Liver (tissue), 8 donors: ENCODE measurements at regions not wholly inside any gene's neighbourhood (a gene's known extent, or its start where the extent isn't known, plus 50 kb on each side); places are given as distances from the start of the nearest gene placed in this dataset.

ENCODE experiments used
- DNase-seq: peaks from one replicate; pipeline ENCODE4 v3.0.0-alpha.2; 2017; ENCODE audit warnings: low spot score
- H3K27ac ChIP-seq, 2 donors: one replicate each; pipeline ENCODE4 v1.7.0; 2013; ENCODE audit warnings: inconsistent platforms in 2 of 2, low read length in 2 of 2, control low read depth in 1 of 2, low read depth in 1 of 2, mild to moderate bottlenecking in 1 of 2
- H3K27me3 ChIP-seq, 4 donors: one replicate each; pipeline versions ENCODE4 v1.6.1 to v1.7.0; 2013; ENCODE audit warnings: low read length in 3 of 4, inconsistent platforms in 1 of 4, mild to moderate bottlenecking in 1 of 4, moderate library complexity in 1 of 4; ENCODE audit not compliant: control insufficient read depth in 4 of 4, insufficient read depth in 4 of 4
- H3K36me3 ChIP-seq, 4 donors: one replicate each; pipeline versions ENCODE4 v1.6.1 to v1.7.0; 2013; ENCODE audit warnings: low read length in 3 of 4, mild to moderate bottlenecking in 3 of 4, low read depth in 1 of 4, moderate library complexity in 1 of 4; ENCODE audit not compliant: control insufficient read depth in 4 of 4, insufficient read depth in 3 of 4
- H3K4me1 ChIP-seq, 4 donors: one replicate each; pipeline versions ENCODE4 v1.6.1 to v1.7.0; 2013; ENCODE audit warnings: low read length in 3 of 4, mild to moderate bottlenecking in 3 of 4, moderate library complexity in 1 of 4; ENCODE audit not compliant: control insufficient read depth in 4 of 4, insufficient read depth in 4 of 4
- H3K4me3 ChIP-seq, 3 donors: one replicate each; pipeline versions ENCODE4 v1.6.1 to v1.7.0; 2013; ENCODE audit warnings: low read length in 3 of 3, control low read depth in 1 of 3, low read depth in 1 of 3, mild to moderate bottlenecking in 1 of 3
- H3K9ac ChIP-seq, 2 donors: one replicate each; pipeline ENCODE4 v1.7.0; 2013; ENCODE audit warnings: low read length in 2 of 2, mild to moderate bottlenecking in 2 of 2, moderate library complexity in 2 of 2, control low read depth in 1 of 2, low read depth in 1 of 2
- H3K9me3 ChIP-seq, 4 donors: one replicate each; pipeline versions ENCODE4 v1.6.1 to v1.7.0; 2013; ENCODE audit warnings: low read length in 3 of 4; ENCODE audit not compliant: control insufficient read depth in 4 of 4
- CTCF ChIP-seq: fragments of 150-350 bp; IDR thresholded peaks from 2 replicates; pipeline ENCODE4 v1.5.1; 2017; ENCODE audit warnings: improper control_type of control experiment, low read depth, low read length; ENCODE audit not compliant: missing input control
- FOXA1 ChIP-seq: IDR thresholded peaks from 2 replicates; pipeline ENCODE4 v1.6.1; 2016; ENCODE audit warnings: antibody characterized with exemption
- GABPA ChIP-seq, 2 donors: IDR thresholded peaks in 1 of 2; conservative IDR thresholded peaks in 1 of 2; 2 replicates each; pipeline ENCODE4 v1.6.1; 2016; ENCODE audit warnings: antibody characterized with exemption in 2 of 2, mild to moderate bottlenecking in 1 of 2, moderate library complexity in 1 of 2
- HNF4A ChIP-seq, 2 donors: conservative IDR thresholded peaks; 2 replicates each; pipeline ENCODE4 v1.6.1; 2016; ENCODE audit warnings: antibody characterized with exemption in 2 of 2, mild to moderate bottlenecking in 2 of 2
- JUND ChIP-seq, 2 donors: IDR thresholded peaks; 2 replicates each; pipeline ENCODE4 v1.6.1; 2016; ENCODE audit warnings: antibody characterized with exemption in 2 of 2
- NR2F2 ChIP-seq: IDR thresholded peaks from 2 replicates; pipeline ENCODE4 v1.6.1; 2016; ENCODE audit warnings: antibody characterized with exemption
- RXRA ChIP-seq, 2 donors: IDR thresholded peaks; 2 replicates each; pipeline ENCODE4 v1.6.1; 2017 to 2018; ENCODE audit warnings: antibody characterized with exemption in 2 of 2, mild to moderate bottlenecking in 1 of 2
- SP1 ChIP-seq: IDR thresholded peaks from 2 replicates; pipeline ENCODE4 v1.6.1; 2018; ENCODE audit warnings: antibody characterized with exemption, mild to moderate bottlenecking
- TAF1 ChIP-seq: conservative IDR thresholded peaks from 2 replicates; pipeline ENCODE4 v1.6.1; 2016; ENCODE audit warnings: antibody characterized with exemption, mild to moderate bottlenecking
- YY1 ChIP-seq: IDR thresholded peaks from 2 replicates; pipeline ENCODE4 v1.6.1; 2016; ENCODE audit warnings: antibody characterized with exemption, mild to moderate bottlenecking
- WGBS: extraction: QIAGEN DNeasy Blood & Tissue Kit; methylation state at CpG from one replicate; pipeline ENCODE4 v1.1.7; 2013; 5-methylcytosine and 5-hydroxymethylcytosine counted together
- TF ChIP-seq, protein P1 (sequence below): IDR thresholded peaks from 2 replicates; pipeline ENCODE4 v1.6.1; 2016; ENCODE audit warnings: antibody characterized with exemption
- TF ChIP-seq, protein P2 (sequence below): IDR thresholded peaks from 2 replicates; pipeline ENCODE4 v1.6.1; 2016; ENCODE audit warnings: antibody characterized with exemption
- TF ChIP-seq, protein P3 (sequence below): IDR thresholded peaks from 2 replicates; pipeline ENCODE4 v1.6.1; 2016; ENCODE audit warnings: antibody characterized with exemption, mild to moderate bottlenecking
- donor health status: healthy.
- donor health status: healthy.
- donor health status: healthy.
- donor health status: healthy.
- donor health status: healthy.

DNA sequence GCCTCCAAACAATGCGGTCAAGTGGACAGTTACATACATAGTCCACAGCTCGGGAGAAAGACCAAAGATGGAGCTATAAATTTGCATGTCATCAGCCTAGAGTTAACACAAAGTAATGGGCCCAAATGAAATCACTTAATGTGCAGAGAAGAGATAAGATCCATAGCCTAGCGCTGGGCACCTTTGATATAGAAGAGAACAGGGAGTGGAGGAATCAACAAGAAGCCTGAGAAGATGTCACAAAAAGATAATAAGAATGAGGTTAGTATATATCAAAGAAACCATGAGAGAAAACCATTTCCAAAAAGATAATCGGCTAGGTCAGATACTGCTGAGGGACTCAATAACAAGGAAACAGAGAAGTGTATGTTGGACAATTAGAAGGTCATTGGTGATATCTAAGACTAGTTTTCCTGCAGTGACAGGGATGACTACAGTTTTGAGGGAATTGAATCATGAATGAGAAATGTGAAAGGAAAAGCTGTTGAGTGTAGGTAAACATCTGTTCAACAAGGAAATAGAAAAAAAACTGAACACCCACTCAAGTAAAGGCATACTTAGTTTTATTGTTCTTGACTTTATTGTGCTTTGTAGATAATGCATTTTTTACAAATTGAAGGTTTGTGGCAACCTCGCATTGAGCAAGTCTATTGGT, 68.7 kb upstream of the CDH6 start:
- DNase-seq: no peak
- H3K36me3 ChIP-seq: no peaks in the 10 kb centered on the region
- H3K9ac ChIP-seq: no peak overlapping the region
- no peak for TF ChIP-seq HNF4A (conservative IDR thresholded peaks at IDR 0.05)
- TF ChIP-seq SP1: no peak
- TF ChIP-seq FOXA1: no peak
- TF ChIP-seq TAF1: no peak
- no peak for TF ChIP-seq GABPA (IDR thresholded peaks at IDR 0.05 in 1 of 2, conservative IDR thresholded peaks at IDR 0.05 in 1 of 2)
- no peak overlapping the region for H3K4me3 ChIP-seq
- H3K4me1 ChIP-seq: no peaks in the 10 kb centered on the region
- WGBS: 88% methylated on average over 5 of the region's 5 CpGs
- no peaks in the 10 kb centered on the region for H3K9me3 ChIP-seq
- no peak overlapping the region for H3K27ac ChIP-seq
- no peaks in the 10 kb centered on the region for H3K27me3 ChIP-seq

DNA sequence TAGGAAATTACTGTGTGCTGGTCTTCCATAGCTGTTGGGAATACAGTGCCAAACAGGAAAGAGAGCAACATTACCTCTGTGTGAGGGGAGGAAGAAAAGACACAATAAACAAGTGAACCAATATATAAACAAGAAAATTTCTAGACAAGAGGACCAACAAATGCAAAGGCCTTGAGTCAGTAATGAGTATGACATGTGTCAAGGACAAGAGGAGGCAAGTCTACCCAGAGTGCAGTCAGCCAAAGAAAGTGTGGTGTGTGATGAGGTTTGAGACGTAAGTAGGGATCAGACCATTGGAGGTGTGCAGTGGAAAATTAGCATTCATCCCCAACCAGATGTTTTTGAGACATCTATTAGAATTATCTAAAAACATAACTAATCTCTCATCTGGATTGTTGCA, 69.5 kb upstream of the CDH6 start:
- Histone ChIP-seq H3K4me1 (no peaks in the 10 kb centered on the region), H3K9ac (no peak overlapping the region), H3K9me3 (no peaks in the 10 kb centered on the region), H3K27ac (no peak overlapping the region), H3K4me3 (no peak overlapping the region), H3K36me3 (no peaks in the 10 kb centered on the region), H3K27me3 (no peaks in the 10 kb centered on the region)
- TF ChIP-seq TAF1 (no peak), CTCF (no peak), JUND (IDR thresholded peaks at IDR 0.05) (no peak), GABPA (IDR thresholded peaks at IDR 0.05 in 1 of 2, conservative IDR thresholded peaks at IDR 0.05 in 1 of 2) (no peak), NR2F2 (no peak), RXRA (IDR thresholded peaks at IDR 0.05) (no peak), FOXA1 (no peak), YY1 (no peak), HNF4A (conservative IDR thresholded peaks at IDR 0.05) (no peak)
- TF ChIP-seq, protein P1, sequence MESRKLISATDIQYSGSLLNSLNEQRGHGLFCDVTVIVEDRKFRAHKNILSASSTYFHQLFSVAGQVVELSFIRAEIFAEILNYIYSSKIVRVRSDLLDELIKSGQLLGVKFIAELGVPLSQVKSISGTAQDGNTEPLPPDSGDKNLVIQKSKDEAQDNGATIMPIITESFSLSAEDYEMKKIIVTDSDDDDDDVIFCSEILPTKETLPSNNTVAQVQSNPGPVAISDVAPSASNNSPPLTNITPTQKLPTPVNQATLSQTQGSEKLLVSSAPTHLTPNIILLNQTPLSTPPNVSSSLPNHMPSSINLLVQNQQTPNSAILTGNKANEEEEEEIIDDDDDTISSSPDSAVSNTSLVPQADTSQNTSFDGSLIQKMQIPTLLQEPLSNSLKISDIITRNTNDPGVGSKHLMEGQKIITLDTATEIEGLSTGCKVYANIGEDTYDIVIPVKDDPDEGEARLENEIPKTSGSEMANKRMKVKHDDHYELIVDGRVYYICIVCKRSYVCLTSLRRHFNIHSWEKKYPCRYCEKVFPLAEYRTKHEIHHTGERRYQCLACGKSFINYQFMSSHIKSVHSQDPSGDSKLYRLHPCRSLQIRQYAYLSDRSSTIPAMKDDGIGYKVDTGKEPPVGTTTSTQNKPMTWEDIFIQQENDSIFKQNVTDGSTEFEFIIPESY: no peak
- TF ChIP-seq, protein P2, sequence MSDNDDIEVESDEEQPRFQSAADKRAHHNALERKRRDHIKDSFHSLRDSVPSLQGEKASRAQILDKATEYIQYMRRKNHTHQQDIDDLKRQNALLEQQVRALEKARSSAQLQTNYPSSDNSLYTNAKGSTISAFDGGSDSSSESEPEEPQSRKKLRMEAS: no peak
- TF ChIP-seq, protein P3, sequence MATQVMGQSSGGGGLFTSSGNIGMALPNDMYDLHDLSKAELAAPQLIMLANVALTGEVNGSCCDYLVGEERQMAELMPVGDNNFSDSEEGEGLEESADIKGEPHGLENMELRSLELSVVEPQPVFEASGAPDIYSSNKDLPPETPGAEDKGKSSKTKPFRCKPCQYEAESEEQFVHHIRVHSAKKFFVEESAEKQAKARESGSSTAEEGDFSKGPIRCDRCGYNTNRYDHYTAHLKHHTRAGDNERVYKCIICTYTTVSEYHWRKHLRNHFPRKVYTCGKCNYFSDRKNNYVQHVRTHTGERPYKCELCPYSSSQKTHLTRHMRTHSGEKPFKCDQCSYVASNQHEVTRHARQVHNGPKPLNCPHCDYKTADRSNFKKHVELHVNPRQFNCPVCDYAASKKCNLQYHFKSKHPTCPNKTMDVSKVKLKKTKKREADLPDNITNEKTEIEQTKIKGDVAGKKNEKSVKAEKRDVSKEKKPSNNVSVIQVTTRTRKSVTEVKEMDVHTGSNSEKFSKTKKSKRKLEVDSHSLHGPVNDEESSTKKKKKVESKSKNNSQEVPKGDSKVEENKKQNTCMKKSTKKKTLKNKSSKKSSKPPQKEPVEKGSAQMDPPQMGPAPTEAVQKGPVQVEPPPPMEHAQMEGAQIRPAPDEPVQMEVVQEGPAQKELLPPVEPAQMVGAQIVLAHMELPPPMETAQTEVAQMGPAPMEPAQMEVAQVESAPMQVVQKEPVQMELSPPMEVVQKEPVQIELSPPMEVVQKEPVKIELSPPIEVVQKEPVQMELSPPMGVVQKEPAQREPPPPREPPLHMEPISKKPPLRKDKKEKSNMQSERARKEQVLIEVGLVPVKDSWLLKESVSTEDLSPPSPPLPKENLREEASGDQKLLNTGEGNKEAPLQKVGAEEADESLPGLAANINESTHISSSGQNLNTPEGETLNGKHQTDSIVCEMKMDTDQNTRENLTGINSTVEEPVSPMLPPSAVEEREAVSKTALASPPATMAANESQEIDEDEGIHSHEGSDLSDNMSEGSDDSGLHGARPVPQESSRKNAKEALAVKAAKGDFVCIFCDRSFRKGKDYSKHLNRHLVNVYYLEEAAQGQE: no peak
- no peak for DNase-seq
- WGBS: 91% methylated on average over 1 of the region's 1 CpG
